Progenitor cell of endocrine pancreas (in vitro differentiated cells): ENCODE measurements at regions not wholly inside any gene's neighbourhood (a gene's known extent, or its start where the extent isn't known, plus 50 kb on each side); places are given as distances from the start of the nearest gene placed in this dataset.

Experiments used
- DNase-seq: peaks from one replicate; pipeline ENCODE4 v3.0.0; 2021; ENCODE audit warnings: low spot score; ENCODE audit not compliant: unreplicated experiment
- H3K27ac Mint-ChIP-seq: 2 replicates; pipeline ENCODE4 v1.8.0; 2021; ENCODE audit warnings: mild to moderate bottlenecking, moderate library complexity, mixed read lengths
- H3K27me3 Mint-ChIP-seq: 2 replicates; pipeline ENCODE4 v1.8.0; 2021; ENCODE audit warnings: mixed read lengths
- H3K36me3 Mint-ChIP-seq: 2 replicates; pipeline ENCODE4 v1.8.0; 2022; ENCODE audit warnings: mixed read lengths; ENCODE audit not compliant: insufficient read depth
- H3K4me1 Mint-ChIP-seq: 2 replicates; pipeline ENCODE4 v1.8.0; 2021; ENCODE audit warnings: low read depth, mixed read lengths
- H3K4me3 Mint-ChIP-seq: 2 replicates; pipeline ENCODE4 v1.8.0; 2021; ENCODE audit warnings: low read depth, mild to moderate bottlenecking, moderate library complexity, mixed read lengths
- H3K9me3 Mint-ChIP-seq: 2 replicates; pipeline ENCODE4 v1.8.0; 2021; ENCODE audit warnings: low read depth, mixed read lengths
- TF ChIP-seq, protein P1 (sequence below): fragments of 200-600 bp; sonication (generic); IDR thresholded peaks from one replicate; pipeline ENCODE4 v1.5.0; 2021; ENCODE audit warnings: antibody characterized with exemption, mild to moderate bottlenecking; ENCODE audit not compliant: unreplicated experiment

- peaks cover 47% of the 10 kb centered on the region for H3K4me1 Mint-ChIP-seq
- H3K4me3 Mint-ChIP-seq: no peak overlapping the region
- H3K27ac Mint-ChIP-seq: peak overlapping the region; percentile 93
Measured at GRCh38 chr6:106750142-106750918, 121.0 kb downstream of the QRSL1 start.

DNA sequence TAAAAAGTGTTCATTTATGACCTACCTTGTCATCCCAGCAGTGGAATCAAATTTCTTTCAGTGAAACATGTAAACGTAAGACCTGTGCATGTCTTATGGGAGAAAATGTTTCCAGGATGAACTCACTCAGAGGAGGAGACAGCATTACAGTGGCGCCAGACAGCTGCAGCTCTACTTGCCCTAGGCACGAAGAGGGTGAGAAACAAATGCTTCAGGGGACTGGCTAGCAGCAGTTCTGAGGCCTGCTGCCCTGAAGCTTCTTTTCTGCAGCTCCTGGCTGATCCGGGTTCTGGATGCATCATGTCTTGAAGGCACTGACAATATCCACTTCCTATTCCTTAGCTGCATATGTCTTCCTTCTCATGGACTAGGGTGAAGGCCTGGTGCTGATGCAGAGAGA, 120.2 kb downstream of the QRSL1 start:
- Mint-ChIP-seq H3K4me3 (no peak overlapping the region), H3K36me3 (no peaks in the 10 kb centered on the region), H3K27me3 (no peaks in the 10 kb centered on the region), H3K4me1 (peaks cover 48% of the 10 kb centered on the region), H3K9me3 (no peaks in the 10 kb centered on the region), H3K27ac (no peak overlapping the region)
- no peak for DNase-seq
- TF ChIP-seq, protein P1, sequence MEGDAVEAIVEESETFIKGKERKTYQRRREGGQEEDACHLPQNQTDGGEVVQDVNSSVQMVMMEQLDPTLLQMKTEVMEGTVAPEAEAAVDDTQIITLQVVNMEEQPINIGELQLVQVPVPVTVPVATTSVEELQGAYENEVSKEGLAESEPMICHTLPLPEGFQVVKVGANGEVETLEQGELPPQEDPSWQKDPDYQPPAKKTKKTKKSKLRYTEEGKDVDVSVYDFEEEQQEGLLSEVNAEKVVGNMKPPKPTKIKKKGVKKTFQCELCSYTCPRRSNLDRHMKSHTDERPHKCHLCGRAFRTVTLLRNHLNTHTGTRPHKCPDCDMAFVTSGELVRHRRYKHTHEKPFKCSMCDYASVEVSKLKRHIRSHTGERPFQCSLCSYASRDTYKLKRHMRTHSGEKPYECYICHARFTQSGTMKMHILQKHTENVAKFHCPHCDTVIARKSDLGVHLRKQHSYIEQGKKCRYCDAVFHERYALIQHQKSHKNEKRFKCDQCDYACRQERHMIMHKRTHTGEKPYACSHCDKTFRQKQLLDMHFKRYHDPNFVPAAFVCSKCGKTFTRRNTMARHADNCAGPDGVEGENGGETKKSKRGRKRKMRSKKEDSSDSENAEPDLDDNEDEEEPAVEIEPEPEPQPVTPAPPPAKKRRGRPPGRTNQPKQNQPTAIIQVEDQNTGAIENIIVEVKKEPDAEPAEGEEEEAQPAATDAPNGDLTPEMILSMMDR: no peak

More at GRCh38 chr6:106750142-106750918, 121.0 kb downstream of the QRSL1 start:
- Mint-ChIP-seq H3K36me3 (no peaks in the 10 kb centered on the region), H3K27me3 (no peaks in the 10 kb centered on the region), H3K9me3 (no peaks in the 10 kb centered on the region)
- no peak for DNase-seq
- TF ChIP-seq, protein P1: no peak

DNA sequence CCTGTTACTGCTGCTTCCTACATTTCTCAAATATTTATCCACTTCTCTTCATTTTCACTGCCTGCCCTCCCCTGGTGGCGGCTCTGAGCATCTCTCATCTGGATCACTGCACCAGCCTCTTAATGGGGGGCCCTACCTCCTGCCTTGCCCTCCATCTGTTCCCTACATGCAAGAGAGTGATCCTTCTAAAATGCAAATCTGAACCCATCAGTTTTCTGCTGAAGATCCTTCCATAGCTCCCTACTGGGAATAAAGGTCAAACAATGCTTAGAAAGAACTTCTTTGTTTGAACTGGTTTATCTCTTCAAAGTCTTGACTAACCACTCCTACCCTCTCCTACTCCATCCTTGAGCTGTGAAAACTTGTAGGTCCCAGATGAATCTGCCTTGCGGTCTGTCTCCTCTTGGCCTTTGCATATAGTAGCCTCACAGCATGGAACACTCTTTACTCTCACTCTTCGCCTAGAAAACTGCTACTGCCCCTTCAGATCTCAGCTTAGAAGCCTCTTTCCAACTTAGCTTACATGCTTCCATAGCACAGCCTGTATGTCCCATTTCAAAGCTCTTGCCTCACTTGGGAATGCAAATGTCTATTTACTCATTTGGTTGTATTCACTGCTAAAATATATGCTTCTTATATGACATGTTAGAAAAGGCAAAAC, 119.3 kb downstream of the QRSL1 start:
- Mint-ChIP-seq H3K4me1 (peaks cover 48% of the 10 kb centered on the region), H3K4me3 (no peak overlapping the region)

DNA sequence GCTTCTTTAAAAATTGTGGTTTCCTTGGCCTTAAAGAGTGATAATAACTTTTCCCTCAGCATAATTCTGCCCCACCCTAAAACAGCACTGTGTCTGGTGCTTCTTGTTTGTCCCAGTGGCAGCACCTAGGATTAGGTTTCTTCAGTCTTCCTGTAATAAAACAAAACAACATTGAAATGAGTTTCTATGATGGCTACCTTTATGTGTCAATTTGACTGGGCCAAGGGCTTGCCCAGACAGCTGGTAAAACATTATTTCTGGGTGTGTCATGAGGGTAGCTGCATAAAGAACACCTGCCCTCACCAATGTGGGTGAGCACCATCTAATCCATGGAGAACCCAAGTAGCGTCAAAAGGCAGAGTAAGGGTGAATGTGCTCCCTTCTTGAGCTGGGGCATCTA, 117.8 kb downstream of the QRSL1 start:
- no peak overlapping the region for H3K4me3 Mint-ChIP-seq
- H3K9me3 Mint-ChIP-seq: peaks cover 11% of the 10 kb centered on the region
- peaks cover 2% of the 10 kb centered on the region for H3K36me3 Mint-ChIP-seq
- TF ChIP-seq, protein P1: no peak
- no peaks in the 10 kb centered on the region for H3K27me3 Mint-ChIP-seq
- no peak overlapping the region for H3K27ac Mint-ChIP-seq
- DNase-seq: no peak
- H3K4me1 Mint-ChIP-seq: peaks cover 39% of the 10 kb centered on the region

More for the DNA sequence above, 119.3 kb downstream of the QRSL1 start:
- Mint-ChIP-seq H3K36me3 (no peaks in the 10 kb centered on the region), H3K27me3 (no peaks in the 10 kb centered on the region), H3K9me3 (peaks cover 6% of the 10 kb centered on the region), H3K27ac (peak overlapping the region; percentile 12)
- no peak for DNase-seq
- TF ChIP-seq, protein P1: peak; percentile 28

DNA sequence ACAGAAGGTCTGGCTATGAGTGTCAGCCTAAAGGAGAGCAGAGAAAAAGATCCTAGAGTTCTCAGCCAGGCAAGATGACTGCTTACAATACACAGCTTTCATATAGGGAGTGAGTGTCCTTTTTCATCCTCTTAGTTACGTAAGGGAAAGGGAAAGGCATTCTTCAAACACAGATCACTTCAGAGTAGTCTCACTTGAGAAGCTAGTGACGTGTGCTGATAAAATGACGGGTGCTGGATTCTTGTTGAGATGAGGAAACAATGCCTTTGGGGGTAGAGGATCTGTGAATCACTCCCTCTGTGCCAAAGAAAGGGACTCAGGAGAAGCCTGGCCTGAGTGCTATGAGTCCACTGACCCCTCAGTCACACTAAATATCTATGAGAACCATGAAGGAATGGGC, 117.3 kb downstream of the QRSL1 start:
- Mint-ChIP-seq H3K9me3 (peaks cover 11% of the 10 kb centered on the region), H3K4me3 (no peak overlapping the region), H3K36me3 (peaks cover 2% of the 10 kb centered on the region), H3K27me3 (no peaks in the 10 kb centered on the region), H3K4me1 (peaks cover 39% of the 10 kb centered on the region), H3K27ac (no peak overlapping the region)
- no peak for DNase-seq
- TF ChIP-seq, protein P1: no peak
